ENCODE measurements at regions not wholly inside any gene's neighbourhood (a gene's known extent, or its start where the extent isn't known, plus 50 kb on each side); places are given as distances from the start of the nearest gene placed in this dataset.

DNA sequence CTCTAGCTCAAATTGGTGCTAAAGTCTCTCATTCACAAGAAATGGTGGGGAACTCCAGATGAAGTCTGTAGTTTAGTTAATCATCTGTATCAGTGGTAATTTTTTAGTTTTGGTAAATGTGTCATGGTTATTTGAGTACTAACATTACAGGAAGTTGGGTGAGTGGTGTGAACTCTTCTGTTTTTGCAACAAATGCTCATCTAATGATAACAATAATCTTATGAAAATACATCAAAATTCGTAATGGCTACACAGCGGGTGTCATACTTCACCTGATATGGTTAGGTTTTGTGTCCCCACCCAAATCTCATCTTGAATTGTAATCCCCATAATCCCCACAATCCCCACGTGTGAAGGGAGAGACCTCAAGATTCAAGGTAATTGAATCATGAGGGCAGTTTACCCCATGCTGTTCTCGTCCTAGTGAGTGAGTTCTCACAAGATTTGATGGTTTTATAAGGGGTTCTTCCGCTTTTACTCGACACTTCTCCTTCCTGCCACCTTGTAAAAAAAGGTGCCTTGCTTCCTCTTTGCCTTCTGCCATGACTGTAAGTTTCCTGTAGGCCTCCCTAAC is 209.3 kb upstream of the FOXN3 start:
- Mint-ChIP-seq H3K4me1 (ENCODE audit: low read depth) (no peaks in the 10 kb centered on the region), H3K4me3 (ENCODE audit: low read depth) (no peak overlapping the region), H3K36me3 (ENCODE audit: insufficient read depth) (peaks cover 1% of the 10 kb centered on the region), H3K9me3 (ENCODE audit: low read depth) (no peaks in the 10 kb centered on the region), H3K27ac (no peak overlapping the region), H3K27me3 (peaks cover 42% of the 10 kb centered on the region)
- TF ChIP-seq CTCF (IDR thresholded peaks at IDR 0.05; ENCODE audit: unreplicated experiment) = no peak
- no peak for DNase-seq (ENCODE audit: low spot score, unreplicated experiment)

DNA sequence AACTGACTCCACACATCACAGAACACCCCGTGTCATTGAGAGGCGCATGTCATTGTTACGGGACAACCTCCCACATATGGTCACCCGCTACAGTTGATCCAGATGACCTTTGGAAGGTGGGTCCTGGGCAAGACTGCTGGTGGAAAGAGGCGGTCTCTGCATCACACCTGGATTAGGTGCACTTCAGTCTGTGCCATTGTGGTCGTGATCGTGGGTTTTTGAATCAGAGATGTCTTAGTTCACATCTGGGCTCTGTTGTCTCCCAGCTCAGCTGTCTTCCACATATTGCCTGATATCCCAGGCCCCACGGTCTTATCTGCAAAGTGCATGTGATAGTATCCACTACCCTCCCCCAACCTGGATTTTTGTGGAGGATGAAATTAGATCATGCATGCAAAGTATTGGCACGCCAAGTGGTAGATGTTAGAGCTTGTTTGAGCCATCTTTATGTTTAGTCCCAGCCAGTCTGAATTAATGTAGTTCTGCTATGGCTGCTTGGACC is 208.7 kb upstream of the FOXN3 start:
- H3K36me3 Mint-ChIP-seq (ENCODE audit: insufficient read depth) = peaks cover 1% of the 10 kb centered on the region
- no peak overlapping the region for H3K4me3 Mint-ChIP-seq (ENCODE audit: low read depth)
- TF ChIP-seq CTCF (IDR thresholded peaks at IDR 0.05; ENCODE audit: unreplicated experiment) = no peak
- no peaks in the 10 kb centered on the region for H3K4me1 Mint-ChIP-seq (ENCODE audit: low read depth)
- H3K27me3 Mint-ChIP-seq = peaks cover 47% of the 10 kb centered on the region
- H3K9me3 Mint-ChIP-seq (ENCODE audit: low read depth) = no peaks in the 10 kb centered on the region
- DNase-seq (ENCODE audit: low spot score, unreplicated experiment) = no peak
- H3K27ac Mint-ChIP-seq = no peak overlapping the region

DNA sequence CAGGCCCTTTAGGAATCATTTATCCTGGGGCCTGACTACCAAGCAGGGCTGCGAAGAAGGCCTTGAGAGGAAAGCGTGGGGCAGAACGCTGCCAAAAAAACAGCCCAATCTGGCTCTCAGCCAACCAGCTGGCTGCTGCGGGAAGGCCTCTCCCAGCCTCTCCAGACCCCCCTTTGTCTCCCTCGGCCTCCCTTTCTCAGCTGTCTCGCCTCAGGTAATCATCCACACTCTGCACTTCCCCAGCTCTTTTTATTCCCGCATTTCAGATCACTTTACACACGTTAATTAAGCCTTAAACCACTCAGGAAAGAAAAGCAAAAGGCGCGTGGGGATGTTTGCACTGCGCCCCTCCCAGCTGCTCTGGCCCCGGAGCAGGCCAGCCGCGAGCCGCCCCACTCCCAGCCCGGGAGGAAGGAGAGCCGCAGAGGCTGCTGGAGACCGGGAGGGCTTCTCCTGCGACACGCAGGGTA is 208.2 kb upstream of the FOXN3 start:
- peaks cover 51% of the 10 kb centered on the region for H3K27me3 Mint-ChIP-seq
- H3K27ac Mint-ChIP-seq = no peak overlapping the region

GRCh38 chr14:89624500-89625156 is 207.6 kb upstream of the FOXN3 start:
- H3K4me3 Mint-ChIP-seq (ENCODE audit: low read depth) = no peak overlapping the region
- H3K27ac Mint-ChIP-seq = no peak overlapping the region
- TF ChIP-seq CTCF (IDR thresholded peaks at IDR 0.05; ENCODE audit: unreplicated experiment) = no peak
- peaks cover 1% of the 10 kb centered on the region for H3K36me3 Mint-ChIP-seq (ENCODE audit: insufficient read depth)
- no peaks in the 10 kb centered on the region for H3K9me3 Mint-ChIP-seq (ENCODE audit: low read depth)
- peaks cover 54% of the 10 kb centered on the region for H3K27me3 Mint-ChIP-seq
- DNase-seq (ENCODE audit: low spot score, unreplicated experiment) = no peak
- H3K4me1 Mint-ChIP-seq (ENCODE audit: low read depth) = peaks cover 2% of the 10 kb centered on the region

More for the DNA sequence above, 208.2 kb upstream of the FOXN3 start:
- TF ChIP-seq CTCF (IDR thresholded peaks at IDR 0.05; ENCODE audit: unreplicated experiment) = no peak
- Mint-ChIP-seq H3K36me3 (ENCODE audit: insufficient read depth) (peaks cover 1% of the 10 kb centered on the region), H3K4me3 (ENCODE audit: low read depth) (no peak overlapping the region), H3K4me1 (ENCODE audit: low read depth) (peaks cover 2% of the 10 kb centered on the region), H3K9me3 (ENCODE audit: low read depth) (no peaks in the 10 kb centered on the region)
- DNase-seq (ENCODE audit: low spot score, unreplicated experiment) = no peak

DNA sequence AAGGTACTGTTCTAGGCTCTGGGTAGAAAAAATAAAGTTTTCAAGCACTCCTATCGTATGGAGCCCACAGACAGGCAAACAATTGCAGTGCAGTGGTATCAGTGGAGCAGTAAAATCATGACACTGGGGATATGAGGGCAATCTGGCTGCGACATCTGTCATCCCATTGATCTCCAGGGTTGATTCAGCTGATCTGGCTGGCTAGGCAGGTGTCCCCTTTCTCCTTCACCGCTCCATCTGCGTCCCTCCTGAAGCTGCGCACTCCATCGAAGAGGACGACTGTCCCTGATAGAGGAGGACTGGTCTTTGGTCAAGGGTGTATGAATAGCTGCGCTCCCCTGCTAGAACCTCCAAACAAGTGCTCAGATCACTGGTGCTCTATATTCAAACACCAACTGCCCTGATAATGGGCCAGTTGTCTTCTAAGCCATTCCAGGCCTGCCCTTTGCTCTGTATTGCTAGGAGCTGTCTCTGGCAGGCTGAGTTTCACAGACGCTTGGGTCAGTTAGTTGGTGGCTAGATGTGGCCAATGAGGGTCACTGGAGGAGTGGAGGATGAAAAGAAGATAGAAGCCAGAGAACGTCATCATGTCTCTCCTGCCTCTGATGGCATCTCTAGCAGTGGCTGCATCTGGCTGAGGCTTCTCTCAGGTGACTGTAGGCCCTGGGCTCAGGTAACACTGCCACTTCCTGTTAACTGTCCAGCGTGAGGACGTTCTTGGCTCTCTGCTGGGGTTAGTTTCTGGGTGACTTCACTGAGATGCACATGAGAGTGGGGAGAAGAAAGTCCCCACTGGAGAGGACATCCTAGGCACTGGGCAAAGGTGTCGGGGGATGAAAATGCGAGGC is 205.0 kb upstream of the FOXN3 start:
- Mint-ChIP-seq H3K36me3 (ENCODE audit: insufficient read depth) (peaks cover 1% of the 10 kb centered on the region), H3K4me1 (ENCODE audit: low read depth) (peaks cover 14% of the 10 kb centered on the region), H3K4me3 (ENCODE audit: low read depth) (no peak overlapping the region), H3K9me3 (ENCODE audit: low read depth) (no peaks in the 10 kb centered on the region), H3K27me3 (peaks cover 41% of the 10 kb centered on the region), H3K27ac (peak overlapping the region; percentile 27)
- no peak for DNase-seq (ENCODE audit: low spot score, unreplicated experiment)
- TF ChIP-seq CTCF (IDR thresholded peaks at IDR 0.05; ENCODE audit: unreplicated experiment) = no peak
